Upper lobe of left lung (tissue), 6 donors: ENCODE measurements at regions not wholly inside any gene's neighbourhood (a gene's known extent, or its start where the extent isn't known, plus 50 kb on each side); places are given as distances from the start of the nearest gene placed in this dataset.

Experiments used
- ATAC-seq, 2 donors: fragments of 200-7000 bp; cut with Tn5 transposase; one replicate each; pipeline ENCODE4 v1.9.1; 2022; ENCODE audit warnings: mild to moderate bottlenecking in 2 of 2, moderate library complexity in 2 of 2; ENCODE audit not compliant: low FRiP score in 2 of 2
- DNase-seq, 2 donors: peaks; one replicate each; pipeline ENCODE4 v3.0.0-alpha.2; 2019 to 2020
- H3K27ac ChIP-seq, 4 donors: fragments of 200-600 bp; sonication (generic); one replicate each; pipeline ENCODE4 v1.5.1; 2016 to 2019
- H3K27me3 ChIP-seq, 4 donors: fragments of 200-600 bp; sonication (generic); one replicate each; pipeline ENCODE4 v1.5.1; 2017 to 2019
- H3K36me3 ChIP-seq, 4 donors: fragments of 200-600 bp; sonication (generic); one replicate each; pipeline ENCODE4 v1.5.1; 2016 to 2019
- H3K4me1 ChIP-seq, 4 donors: fragments of 200-600 bp; sonication (generic); one replicate each; pipeline ENCODE4 v1.5.1; 2018 to 2019
- H3K4me3 ChIP-seq, 4 donors: fragments of 200-600 bp; sonication (generic); one replicate each; pipeline ENCODE4 v1.5.1; 2017 to 2019; ENCODE audit warnings: mild to moderate bottlenecking in 2 of 4, moderate library complexity in 1 of 4
- H3K9me3 ChIP-seq, 4 donors: fragments of 200-600 bp; sonication (generic); one replicate each; pipeline ENCODE4 v1.5.1; 2018 to 2019
- CTCF ChIP-seq, 6 experiments: fragments of 450-650 bp in 4 of 6; fragments of 200-600 bp in 2 of 6; sonication (generic) in 2 of 6; IDR thresholded peaks; one replicate each; pipeline ENCODE4 v1.5.1; 2016 to 2019; ENCODE audit warnings: antibody characterized with exemption in 6 of 6
- EP300 ChIP-seq, 4 donors: sonication (generic); formaldehyde crosslinking; IDR thresholded peaks; one replicate each; pipeline ENCODE4 v1.5.1; 2017; ENCODE audit warnings: antibody characterized with exemption in 4 of 4, control low read depth in 2 of 4
- POLR2A ChIP-seq, 4 donors: fragments of 450-650 bp; IDR thresholded peaks; one replicate each; pipeline ENCODE4 v1.5.1; 2016 to 2017; ENCODE audit warnings: antibody characterized with exemption in 4 of 4, mild to moderate bottlenecking in 2 of 4
- POLR2AphosphoS5 ChIP-seq, 2 donors: sonication (generic); formaldehyde crosslinking; IDR thresholded peaks; one replicate each; pipeline ENCODE4 v1.5.1; 2017; ENCODE audit warnings: antibody characterized with exemption in 2 of 2
- WGBS, 2 donors: methylation state at CpG; one replicate each; pipeline ENCODE4 v1.1.5; 2017 to 2018; 5-methylcytosine and 5-hydroxymethylcytosine counted together
- donor health status: DM: no; HTN: no; CAD: no; lungs with moderate emphysema.
- donor health status: DM: no; HTN: yes; CAD: no; lungs with severe emphysema.

- WGBS, 2 donors: 66 to 91% methylated on average over 3 of the region's 3 CpGs
These were observed 482.0 kb downstream of the UQCRFS1 start for GRCh38 chr19:28730791-28731512.

GRCh38 chr19:28727480-28728159 is 485.3 kb downstream of the UQCRFS1 start:
- Histone ChIP-seq H3K4me1 (peaks cover 0 to 7% (median 4%) of the 10 kb centered on the region in 4 donors), H3K36me3 (no peaks in the 10 kb centered on the region), H3K4me3 (peak overlapping the region in 1 of 4 donors; percentile 28), H3K9me3 (no peaks in the 10 kb centered on the region), H3K27ac (no peak overlapping the region), H3K27me3 (peaks cover 0 to 12% (median 2%) of the 10 kb centered on the region in 4 donors)
- ATAC-seq (peak in 1 of 2 donors; percentile 44), DNase-seq (peak in 1 of 2 donors; percentile 87)
- WGBS, 2 donors: 20 to 60% methylated on average over 8 to 31 of the region's 49 CpGs
- no peak for TF ChIP-seq CTCF (IDR thresholded peaks at IDR 0.05)
- no peak for TF ChIP-seq EP300 (IDR thresholded peaks at IDR 0.05)
- TF ChIP-seq POLR2A (IDR thresholded peaks at IDR 0.05): no peak
- no peak for TF ChIP-seq POLR2AphosphoS5 (IDR thresholded peaks at IDR 0.05)

More at GRCh38 chr19:28730791-28731512, 482.0 kb downstream of the UQCRFS1 start:
- Histone ChIP-seq H3K36me3 (no peaks in the 10 kb centered on the region), H3K4me3 (no peak overlapping the region), H3K4me1 (peaks cover 0 to 7% (median 4%) of the 10 kb centered on the region in 4 donors), H3K9me3 (no peaks in the 10 kb centered on the region), H3K27me3 (peaks cover 0 to 12% (median 2%) of the 10 kb centered on the region in 4 donors), H3K27ac (no peak overlapping the region)
- ATAC-seq: no peak
- TF ChIP-seq EP300 (IDR thresholded peaks at IDR 0.05) (no peak), CTCF (IDR thresholded peaks at IDR 0.05) (no peak), POLR2AphosphoS5 (IDR thresholded peaks at IDR 0.05) (no peak), POLR2A (IDR thresholded peaks at IDR 0.05) (no peak)
- DNase-seq: peak in 1 of 2 donors; percentile 33

GRCh38 chr19:28726533-28727479 is 486.1 kb downstream of the UQCRFS1 start:
- H3K27ac ChIP-seq: no peak overlapping the region
- peaks cover 0 to 12% (median 2%) of the 10 kb centered on the region in 4 donors for H3K27me3 ChIP-seq
- peaks cover 0 to 7% (median 4%) of the 10 kb centered on the region in 4 donors for H3K4me1 ChIP-seq
- H3K36me3 ChIP-seq: no peaks in the 10 kb centered on the region
- DNase-seq (no peak), ATAC-seq (peak in 1 of 2 donors; percentile 10)
- TF ChIP-seq POLR2AphosphoS5 (IDR thresholded peaks at IDR 0.05) (no peak), EP300 (IDR thresholded peaks at IDR 0.05) (no peak), CTCF (IDR thresholded peaks at IDR 0.05) (no peak), POLR2A (IDR thresholded peaks at IDR 0.05) (no peak)
- peak overlapping the region in 1 of 4 donors; percentile 28 for H3K4me3 ChIP-seq
- WGBS, 2 donors: 34 to 42% methylated on average over 32 to 39 of the region's 46 CpGs
- no peaks in the 10 kb centered on the region for H3K9me3 ChIP-seq

GRCh38 chr19:28718909-28719308 is 494.0 kb downstream of the UQCRFS1 start:
- DNase-seq (no peak), ATAC-seq (no peak)
- WGBS, 2 donors: 84 to 92% methylated on average over 3 of the region's 3 CpGs
- H3K4me1 ChIP-seq: no peaks in the 10 kb centered on the region
- no peaks in the 10 kb centered on the region for H3K27me3 ChIP-seq
- H3K27ac ChIP-seq: no peak overlapping the region
- no peaks in the 10 kb centered on the region for H3K36me3 ChIP-seq
- TF ChIP-seq CTCF (IDR thresholded peaks at IDR 0.05) (no peak), EP300 (IDR thresholded peaks at IDR 0.05) (no peak), POLR2AphosphoS5 (IDR thresholded peaks at IDR 0.05) (no peak), POLR2A (IDR thresholded peaks at IDR 0.05) (no peak)
- no peaks in the 10 kb centered on the region for H3K9me3 ChIP-seq
- no peak overlapping the region for H3K4me3 ChIP-seq
